ENCODE measurements at regions not wholly inside any gene's neighbourhood (a gene's known extent, or its start where the extent isn't known, plus 50 kb on each side); places are given as distances from the start of the nearest gene placed in this dataset.

GRCh38 chr10:24007359-24007758 lies 201.6 kb upstream of the KIAA1217 start:
- no peaks in the 10 kb centered on the region for H3K79me2 ChIP-seq (ENCODE audit: control insufficient read depth, insufficient read depth, low read length)
- FAIRE-seq (no peak), DNase-seq (ENCODE audit: low read depth, low spot score) (no peak)
- no peak overlapping the region for H3K4me2 ChIP-seq (ENCODE audit: insufficient read depth, low read length)
- no peaks in the 10 kb centered on the region for H3K27me3 ChIP-seq (ENCODE audit: control insufficient read depth in 2 of 2, insufficient read depth in 2 of 2, low read length in 2 of 2)
- no peaks in the 10 kb centered on the region for H3K9me3 ChIP-seq (replicated peaks; ENCODE audit: control insufficient read depth, insufficient read depth, low read length)
- H3K4me3 ChIP-seq (replicated peaks in 1 of 3; ENCODE audit: insufficient read depth in 1 of 3, low read depth in 1 of 3, low read length in 3 of 3) = no peak overlapping the region
- ChIA-PET CTCF (no interaction called here), POLR2A (no interaction called here)
- TF ChIP-seq EZH2 (IDR thresholded peaks at IDR 0.05; ENCODE audit: borderline replicate concordance, low read depth, low read length, severe bottlenecking) (no peak), JUN (IDR thresholded peaks at IDR 0.05; ENCODE audit: borderline replicate concordance, insufficient read depth, insufficient read length, low read depth) (no peak), POLR2AphosphoS5 (IDR thresholded peaks at IDR 0.05; ENCODE audit: insufficient read depth, low read depth, low read length) (no peak), FOS (IDR thresholded peaks at IDR 0.05; ENCODE audit: borderline replicate concordance, insufficient read depth, low read length) (no peak), MYC (IDR thresholded peaks at IDR 0.05; ENCODE audit: low read depth, low read length) (no peak), POLR2A (IDR thresholded peaks at IDR 0.05; ENCODE audit: low read depth, low read length) (no peak), MAX (IDR thresholded peaks at IDR 0.05; ENCODE audit: insufficient read depth, insufficient read length) (no peak), GATA2 (IDR thresholded peaks at IDR 0.05; ENCODE audit: insufficient read depth, insufficient read length, low read depth, low read length) (no peak), CTCF (IDR thresholded peaks at IDR 0.05; ENCODE audit: extremely low read depth in 1 of 2, insufficient read depth in 1 of 2, low read depth in 1 of 2, low read length in 2 of 2) (no peak)
- no peak overlapping the region for H3K9ac ChIP-seq (replicated peaks; ENCODE audit: extremely low read depth, insufficient read depth, low read length)
- intact Hi-C loops (cut with micrococcal nuclease) = no loop called here
- H3K4me1 ChIP-seq (ENCODE audit: control insufficient read depth, extremely low read depth, insufficient read depth, low read length) = no peaks in the 10 kb centered on the region
- dilution Hi-C loops (cut with MboI; ENCODE audit: extremely low pct_ligation_motif_present, low sequenced_read_pairs) = no loop called here
- no peaks in the 10 kb centered on the region for H4K20me1 ChIP-seq (replicated peaks; ENCODE audit: control insufficient read depth, extremely low read depth, insufficient read depth, low read length)
- no peak overlapping the region for H2AFZ ChIP-seq (ENCODE audit: low read depth, low read length)
- BruUV-seq (replicated peaks) = no TSS peak
- H3K9me1 ChIP-seq (replicated peaks; ENCODE audit: control insufficient read depth, extremely low read depth, insufficient read depth, low read length) = no peaks in the 10 kb centered on the region
- no peaks in the 10 kb centered on the region for H3K36me3 ChIP-seq (ENCODE audit: control insufficient read depth in 2 of 2, extremely low read depth in 1 of 2, insufficient read depth in 2 of 2, low read length in 2 of 2)
- no peak overlapping the region for H3K27ac ChIP-seq (ENCODE audit: insufficient read depth, low read depth, low read length)
